GM18907 (cell line): ENCODE measurements at regions not wholly inside any gene's neighbourhood (a gene's known extent, or its start where the extent isn't known, plus 50 kb on each side); places are given as distances from the start of the nearest gene placed in this dataset.

ENCODE experiments used
- ATAC-seq: cut with Tn5 transposase; IDR thresholded peaks from one replicate; pipeline ENCODE4 v1.9.1; 2021; ENCODE audit warnings: mild to moderate bottlenecking, moderate library complexity; ENCODE audit not compliant: unreplicated experiment

DNA sequence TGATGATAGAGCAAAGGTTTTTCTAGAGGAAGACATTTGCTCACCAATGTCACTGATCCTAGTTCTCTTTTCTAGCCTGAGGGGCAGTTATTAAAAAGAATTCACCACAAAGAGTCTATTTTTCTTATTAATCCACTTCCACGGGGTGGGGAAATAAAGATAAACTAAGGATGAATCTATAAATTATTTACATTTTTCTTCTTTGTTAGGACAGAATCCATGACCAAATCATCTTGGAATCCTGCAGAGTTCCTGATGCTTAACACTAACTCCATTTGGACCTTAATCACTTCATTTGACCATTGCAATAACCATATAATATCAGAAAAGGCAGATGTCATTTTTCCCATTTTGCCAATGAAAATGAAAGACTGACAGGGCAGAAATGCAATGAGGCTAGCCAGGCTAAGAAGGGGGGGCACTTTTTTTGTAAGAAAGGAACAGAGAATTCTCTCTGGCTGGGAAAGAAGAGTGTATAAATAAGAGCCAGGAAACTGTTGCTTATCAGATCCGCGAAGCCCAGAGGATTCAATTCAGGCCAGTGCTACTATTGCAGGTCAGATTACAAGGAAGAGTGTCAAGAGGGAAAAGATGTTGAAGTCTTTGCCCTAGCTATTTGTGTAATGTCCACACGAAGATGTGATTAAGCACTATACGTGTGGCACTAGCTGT is 433.2 kb downstream of the TNS3 start:
- no peak for ATAC-seq

DNA sequence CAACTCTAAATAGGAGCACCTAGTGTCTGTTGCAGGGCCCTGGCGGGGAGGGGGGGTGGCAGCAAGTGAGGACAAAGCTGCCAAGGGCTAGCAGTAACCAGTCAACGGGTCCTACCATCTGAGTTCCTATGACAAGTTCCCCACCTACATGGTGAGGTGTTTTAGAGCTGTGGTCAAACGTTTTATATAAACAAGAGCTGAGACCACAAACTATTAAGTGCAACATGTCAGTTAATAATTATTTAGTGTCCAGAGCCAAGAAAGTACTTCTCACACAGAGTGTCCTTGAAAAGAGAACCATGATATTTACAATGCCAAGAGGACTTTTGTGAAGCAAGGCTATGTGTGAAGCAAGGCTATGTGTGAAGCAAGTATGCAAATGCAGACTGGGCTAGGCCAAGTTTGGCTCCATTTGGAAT is 434.7 kb downstream of the TNS3 start:
- ATAC-seq = peak; percentile 65

DNA sequence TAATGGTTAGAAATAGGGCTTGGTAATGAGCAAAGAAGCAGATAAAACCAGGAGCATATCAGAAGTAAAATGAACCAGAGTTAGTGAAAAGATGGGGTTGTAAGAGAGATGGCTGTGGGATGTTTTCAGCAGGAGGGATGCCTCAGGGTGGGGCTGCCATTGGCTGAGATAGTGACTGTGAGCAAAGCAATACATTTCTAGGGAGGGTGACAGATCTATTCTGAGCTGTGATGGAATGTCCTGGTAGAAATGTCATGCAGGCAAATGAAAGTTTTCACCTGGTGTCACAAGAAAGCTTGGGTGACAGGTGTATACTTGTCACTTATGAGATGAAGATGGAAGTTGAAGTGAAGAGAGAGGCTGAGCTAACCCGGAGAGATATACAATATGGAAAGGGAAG is 435.9 kb downstream of the TNS3 start:
- ATAC-seq = no peak

DNA sequence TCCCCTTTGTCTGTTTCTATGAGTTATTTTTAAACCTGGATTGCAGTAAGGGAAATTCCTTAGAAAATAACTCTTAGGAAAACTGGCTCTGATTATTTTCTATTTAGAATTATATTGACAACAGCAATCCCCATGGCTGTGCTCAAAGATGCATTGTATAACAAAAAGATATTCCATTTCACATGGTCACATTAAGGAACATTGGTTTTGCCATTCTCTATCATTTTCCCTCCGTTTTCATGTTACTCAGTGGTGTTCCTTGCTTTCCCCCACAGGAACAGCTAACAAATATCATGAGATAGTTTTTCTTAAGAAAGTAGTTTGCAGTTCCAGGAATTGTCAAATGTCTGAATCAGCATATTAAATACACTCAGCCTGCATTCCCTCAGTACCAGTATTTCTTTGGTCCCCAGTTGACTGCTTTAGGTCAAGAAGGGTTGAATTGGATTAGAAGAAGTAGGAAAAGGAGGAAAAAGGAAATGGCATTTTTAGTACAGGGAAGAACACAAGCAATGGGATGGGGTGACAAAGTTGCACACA is 436.7 kb downstream of the TNS3 start:
- no peak for ATAC-seq

DNA sequence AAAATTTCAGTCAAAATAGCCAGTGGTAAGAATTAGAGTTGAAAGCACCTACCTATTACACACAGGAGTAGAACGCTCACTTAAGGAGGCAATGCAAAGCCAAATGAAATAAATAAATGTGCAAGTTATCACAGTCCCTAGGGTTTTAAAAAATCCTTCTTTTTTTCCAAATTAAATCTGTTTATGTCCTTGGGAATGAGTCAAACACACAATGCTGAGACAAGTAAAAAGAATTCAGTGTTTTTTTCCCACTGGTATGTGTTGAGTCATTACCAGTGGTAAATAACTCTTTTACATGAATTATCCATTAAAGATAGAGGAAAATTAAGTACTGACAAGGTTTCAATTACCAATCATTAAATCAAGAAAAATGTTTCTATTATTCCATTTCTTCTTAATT is 438.6 kb downstream of the TNS3 start:
- no peak for ATAC-seq

DNA sequence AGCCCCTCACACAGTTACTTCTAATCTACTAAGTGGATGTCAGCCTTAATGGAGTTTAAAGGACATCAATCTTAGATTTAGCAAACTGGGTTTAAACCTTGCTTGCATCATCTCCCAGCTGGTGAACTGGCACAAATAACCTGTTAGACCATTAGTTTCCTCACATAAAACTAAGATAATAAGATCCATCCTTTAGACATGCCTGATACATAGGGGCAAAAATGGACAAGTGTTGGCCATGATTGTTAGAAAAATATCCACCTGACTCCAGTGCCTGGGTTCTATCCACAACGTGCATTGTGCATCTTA is 439.1 kb downstream of the TNS3 start:
- ATAC-seq = no peak

DNA sequence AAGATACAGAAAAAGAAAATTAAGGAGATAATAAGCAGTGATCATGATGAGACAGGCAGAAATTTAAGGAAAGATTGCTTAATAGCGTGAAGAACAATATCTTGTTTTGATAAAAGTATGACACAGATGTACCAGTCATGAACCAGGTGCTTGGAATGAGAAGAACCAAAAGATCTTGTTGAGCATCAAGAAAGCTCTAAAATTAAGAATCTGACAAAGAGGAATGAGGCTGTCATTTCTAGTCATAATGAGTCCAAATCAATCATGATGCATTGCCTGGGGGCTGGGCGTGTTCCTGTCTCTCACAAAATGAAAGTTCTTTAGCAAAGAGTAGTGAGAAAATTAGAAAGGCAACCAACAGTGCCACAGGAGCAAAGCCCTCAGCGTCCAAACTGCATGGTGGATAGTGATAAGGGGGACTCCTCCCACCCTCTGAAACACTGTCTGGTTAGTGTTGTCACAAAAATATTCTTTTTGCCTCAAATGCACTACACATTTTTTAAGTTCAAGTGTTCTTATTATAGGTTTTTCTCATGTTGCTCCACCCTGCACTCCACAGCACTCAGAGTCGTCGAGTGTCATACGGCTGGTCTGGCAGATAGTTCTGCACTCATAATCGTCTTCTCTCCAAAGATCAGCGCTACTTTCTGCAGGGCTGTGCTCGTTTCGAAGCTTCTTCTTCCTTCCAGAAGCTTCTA is 439.6 kb downstream of the TNS3 start:
- ATAC-seq = no peak

DNA sequence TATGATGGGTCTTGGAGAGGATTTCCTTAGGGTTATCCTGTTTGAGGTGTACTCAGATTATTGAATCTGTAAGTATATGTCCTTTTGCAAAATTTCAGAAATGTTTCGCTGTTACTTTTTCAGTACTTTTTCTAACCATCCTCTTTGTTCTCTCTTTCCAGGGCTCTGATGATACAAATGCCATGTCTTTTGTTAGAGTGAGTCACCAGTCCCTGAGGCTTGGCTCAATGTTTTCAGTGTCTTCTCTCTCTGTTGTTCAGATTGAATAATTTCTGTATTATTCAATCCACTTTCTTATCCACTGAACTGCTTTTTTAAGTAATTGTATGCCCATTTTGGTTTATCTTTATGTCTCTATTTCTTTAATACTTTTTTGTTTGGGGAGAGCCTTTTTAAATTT is 449.4 kb downstream of the TNS3 start:
- no peak for ATAC-seq

DNA sequence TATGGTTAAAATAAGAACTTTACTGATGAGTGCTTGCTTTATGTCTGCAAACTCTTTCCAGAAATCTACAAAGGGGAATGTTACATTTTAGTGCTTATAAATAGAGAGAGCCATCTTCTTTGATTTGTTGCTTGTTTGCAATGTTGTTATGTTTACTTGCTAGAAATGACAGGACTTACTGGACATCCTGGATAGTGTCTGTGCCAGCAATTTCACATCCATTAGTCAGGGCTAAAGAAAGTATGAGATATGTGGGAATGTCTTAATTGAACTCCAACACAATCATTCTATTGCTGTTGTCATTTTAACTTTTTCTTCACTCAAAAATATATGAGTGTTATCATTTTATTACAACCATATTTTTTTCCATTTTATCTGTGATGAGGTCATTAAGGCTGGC is 453.2 kb downstream of the TNS3 start:
- ATAC-seq = no peak

DNA sequence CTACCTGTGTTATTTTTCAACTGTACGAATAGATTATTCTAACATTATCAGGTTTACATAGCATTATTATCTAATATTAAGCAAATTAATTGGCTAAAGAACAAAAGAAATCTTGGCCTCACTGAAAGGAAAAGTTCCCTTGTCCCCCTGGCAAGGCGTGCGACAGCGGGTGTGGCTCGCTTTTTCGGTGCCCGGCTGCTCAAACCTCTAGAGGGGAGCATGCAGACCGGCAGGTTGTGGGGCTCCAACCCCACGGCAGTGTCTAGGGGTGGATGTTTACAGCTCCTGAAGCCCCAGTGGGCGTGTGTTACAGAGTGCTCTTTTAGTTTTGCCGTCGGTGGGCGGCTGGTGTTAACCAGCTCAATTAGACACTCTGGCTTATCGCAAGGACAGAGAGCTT is 456.4 kb downstream of the TNS3 start:
- no peak for ATAC-seq

DNA sequence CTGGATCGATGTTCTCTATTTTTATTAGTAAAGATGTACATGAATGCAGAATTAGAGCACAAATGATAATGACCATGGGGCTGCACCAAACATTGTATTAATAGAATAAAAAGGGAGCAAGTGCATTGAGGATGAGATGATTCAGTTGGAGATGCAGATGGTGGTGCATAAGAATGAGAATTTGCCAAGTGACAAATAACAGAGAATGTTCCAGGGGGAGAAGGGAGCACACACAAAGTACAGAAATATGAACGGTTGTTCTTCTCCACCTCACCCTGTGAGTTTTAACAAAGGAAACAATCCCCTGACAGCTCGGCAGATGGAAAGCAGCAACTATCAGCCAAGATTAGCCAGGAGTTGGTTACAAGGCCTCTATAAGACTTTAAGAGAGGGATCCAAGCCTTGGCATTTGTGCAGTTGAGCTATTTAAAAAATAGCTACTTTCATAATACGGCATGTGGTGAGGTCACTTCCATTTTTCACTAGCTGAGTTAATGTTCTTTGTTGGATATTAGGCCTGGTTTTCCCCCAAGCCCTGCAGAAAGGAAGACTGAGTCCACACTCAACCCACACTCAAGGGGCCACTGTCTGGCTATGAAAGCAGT is 462.5 kb downstream of the TNS3 start:
- no peak for ATAC-seq

DNA sequence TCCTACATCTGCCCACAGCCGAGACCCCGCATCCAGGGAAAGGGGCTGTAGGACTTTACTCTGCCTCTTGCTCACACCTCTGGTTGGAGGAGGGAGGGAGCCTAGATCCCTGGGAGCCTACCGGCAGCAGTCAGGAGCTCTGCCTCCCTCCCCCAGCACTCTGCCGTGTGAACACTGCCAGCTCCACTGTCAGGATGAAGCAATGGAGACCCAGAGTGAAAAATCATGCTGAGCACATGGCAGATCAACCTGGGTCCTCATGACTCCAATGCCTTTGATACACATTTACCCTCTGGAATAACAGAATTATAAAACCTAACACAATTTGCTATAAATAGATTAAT is 477.7 kb downstream of the TNS3 start:
- no peak for ATAC-seq

DNA sequence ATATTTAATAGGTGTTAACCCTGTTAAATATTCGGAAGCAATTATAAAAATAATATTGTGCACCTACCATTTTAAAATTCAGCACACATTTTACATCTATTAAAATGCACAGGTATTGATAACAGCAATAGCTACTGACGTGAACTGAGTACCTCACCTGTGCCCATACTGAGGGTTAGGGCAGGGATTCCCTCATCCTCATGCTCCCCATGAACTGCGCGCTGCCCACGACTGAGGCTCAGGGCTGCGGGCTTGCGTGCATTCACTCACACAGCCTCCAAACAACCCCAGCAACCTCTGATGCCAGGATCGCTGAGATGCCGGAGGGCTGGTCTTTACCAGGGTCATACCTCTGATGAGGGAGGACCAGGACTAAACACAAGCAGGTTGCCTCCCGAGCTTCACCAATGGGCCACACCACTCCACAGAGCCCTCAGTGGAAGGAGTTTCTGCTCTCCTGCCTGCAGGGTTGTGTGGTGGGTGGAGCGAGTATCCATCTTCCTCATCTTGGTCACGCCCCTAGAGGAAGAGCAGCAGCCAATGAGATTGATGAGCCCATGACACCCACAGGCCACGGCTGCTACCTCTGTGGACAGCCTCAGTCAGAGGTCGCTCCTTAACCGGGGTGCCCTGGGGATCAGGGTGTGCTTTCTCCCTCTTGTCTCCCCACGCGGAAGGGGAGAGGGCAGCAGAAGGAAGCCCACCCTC is 478.3 kb downstream of the TNS3 start:
- ATAC-seq = no peak

DNA sequence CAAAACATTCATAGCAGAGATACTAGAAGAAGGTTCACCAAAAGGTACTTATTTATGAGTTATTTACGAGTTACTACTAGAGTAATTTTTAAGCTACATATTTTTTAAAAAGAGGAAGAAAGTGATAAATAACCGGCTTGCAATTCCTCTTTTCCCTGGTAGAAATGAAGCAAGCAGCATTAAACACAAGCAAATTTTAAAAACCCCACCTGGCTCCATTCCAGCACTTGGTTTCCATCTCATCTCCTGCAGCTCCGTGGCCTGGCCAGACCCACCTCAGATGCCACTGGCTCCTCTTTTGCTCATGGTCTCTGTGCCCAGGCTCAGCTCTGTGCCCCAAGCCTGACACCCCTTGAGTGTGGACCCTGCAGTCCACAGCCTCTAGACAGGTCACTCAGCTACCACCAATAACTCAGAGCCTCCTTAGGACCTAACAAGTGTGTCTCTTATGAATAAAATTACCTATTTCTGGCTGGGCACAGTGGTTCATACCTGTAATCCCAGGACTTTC is 479.5 kb downstream of the TNS3 start:
- no peak for ATAC-seq

DNA sequence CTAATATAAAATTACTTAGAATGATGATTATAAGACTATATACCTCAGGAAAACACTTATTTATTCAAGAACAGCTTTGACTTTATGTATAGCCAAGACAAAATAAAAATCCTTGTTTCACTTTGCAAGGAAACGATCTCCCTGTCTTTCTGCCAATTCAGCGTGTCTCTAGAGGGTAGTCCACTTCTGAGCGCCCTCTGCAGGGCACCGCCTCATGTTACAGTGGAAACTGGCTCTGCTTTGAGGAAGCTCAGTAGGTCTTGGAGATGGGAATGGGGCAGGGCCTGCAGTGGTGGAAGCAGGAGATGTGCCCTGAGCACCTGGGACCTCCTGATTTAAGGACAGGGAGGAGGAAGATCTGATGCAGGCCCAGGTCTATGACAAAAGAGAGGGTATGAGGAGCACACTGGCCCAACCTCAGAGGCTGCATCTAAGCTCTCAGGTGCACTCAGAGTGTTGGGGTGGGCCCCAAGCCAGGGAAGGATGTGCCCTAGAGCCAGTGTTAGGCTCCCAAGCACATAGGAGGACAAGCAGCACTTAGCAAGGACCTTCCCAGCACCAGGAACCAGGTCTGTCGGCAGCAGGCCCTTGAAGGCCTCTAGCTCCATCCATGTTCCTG is 481.0 kb downstream of the TNS3 start:
- no peak for ATAC-seq

DNA sequence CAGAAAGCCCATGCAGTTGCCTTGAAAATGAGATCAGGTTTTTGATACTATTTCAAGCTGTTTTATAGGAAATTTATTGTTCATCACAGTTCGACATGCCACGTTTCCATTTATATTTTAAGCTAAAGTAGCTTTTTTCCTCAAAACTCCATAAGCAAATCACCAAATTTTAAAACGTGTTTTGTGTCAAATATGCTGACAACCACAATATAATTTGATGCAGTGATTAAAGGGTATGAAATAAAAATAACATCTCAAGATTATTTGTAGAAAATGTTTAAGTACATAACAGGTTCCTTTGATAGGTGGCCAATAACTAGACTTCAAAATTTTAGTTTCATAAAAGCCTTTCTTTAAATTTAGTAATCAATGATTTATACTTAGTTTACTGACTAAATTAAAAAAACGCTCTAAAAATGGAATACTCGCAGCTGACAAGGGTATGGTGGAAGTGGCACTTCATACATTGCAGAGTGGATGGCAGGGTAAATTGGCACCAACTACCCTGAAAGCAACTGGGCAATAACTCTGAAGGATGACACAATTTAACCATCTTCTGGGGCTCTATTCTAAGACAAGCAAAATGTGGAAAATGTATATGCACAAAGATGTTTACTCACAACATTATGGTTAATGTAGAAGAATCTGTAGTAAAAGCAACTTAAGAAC is 481.6 kb downstream of the TNS3 start:
- ATAC-seq = no peak

DNA sequence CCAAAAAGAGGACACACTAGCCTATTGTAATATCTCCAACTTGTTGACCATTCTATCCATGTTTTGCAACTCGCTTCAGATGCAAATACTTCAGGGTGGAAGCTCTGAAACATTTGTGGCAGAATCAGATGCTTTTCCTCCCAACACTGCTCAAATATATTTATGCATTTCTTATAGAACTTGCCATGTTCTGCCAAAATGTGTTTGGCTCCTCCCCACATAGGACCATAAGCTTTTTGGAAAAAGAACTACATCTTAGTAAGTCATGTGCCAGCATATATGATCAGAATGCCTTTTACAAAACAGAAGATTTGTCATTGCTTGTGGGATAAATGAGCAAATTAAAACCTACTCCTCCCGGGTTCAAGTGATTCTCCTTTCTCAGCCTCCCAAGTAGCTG is 484.5 kb downstream of the TNS3 start:
- no peak for ATAC-seq

DNA sequence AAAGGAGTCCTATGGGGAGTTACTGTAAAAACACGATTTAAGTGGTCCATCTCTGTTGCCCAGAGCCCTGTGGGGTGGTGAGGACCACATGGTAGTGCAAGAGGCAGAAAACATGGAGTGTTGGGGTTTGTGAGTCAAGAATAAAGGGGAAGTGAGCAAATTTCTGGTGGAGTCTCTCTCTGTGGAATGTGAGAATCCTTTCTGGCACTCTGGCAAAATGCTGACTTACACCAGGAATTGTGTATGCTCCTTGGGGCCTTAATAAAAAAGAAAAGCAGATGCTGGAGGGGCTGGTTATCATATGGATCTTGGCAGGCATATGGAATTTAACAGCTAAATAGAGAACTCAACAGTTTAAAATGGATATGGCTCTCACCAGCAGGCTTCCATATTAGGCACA is 486.0 kb downstream of the TNS3 start:
- ATAC-seq = no peak

DNA sequence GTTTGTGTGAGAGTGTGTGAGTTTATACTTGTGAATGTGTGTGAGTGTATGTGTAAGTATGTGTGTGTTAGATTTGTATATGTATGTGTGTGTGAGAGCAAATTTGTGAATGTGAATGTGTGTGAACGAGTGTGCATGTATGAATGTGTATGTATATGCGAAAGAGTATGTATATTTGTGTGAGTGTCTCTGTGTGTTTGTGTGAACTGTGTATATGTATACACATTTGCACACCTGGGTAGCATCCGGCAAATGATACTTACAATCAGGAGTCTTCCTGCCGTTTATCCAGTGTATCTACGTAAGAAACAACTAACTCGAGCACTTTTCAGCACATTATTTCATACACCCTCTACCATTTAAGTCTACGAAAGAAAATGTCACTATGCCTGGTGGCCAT is 487.4 kb downstream of the TNS3 start:
- no peak for ATAC-seq

DNA sequence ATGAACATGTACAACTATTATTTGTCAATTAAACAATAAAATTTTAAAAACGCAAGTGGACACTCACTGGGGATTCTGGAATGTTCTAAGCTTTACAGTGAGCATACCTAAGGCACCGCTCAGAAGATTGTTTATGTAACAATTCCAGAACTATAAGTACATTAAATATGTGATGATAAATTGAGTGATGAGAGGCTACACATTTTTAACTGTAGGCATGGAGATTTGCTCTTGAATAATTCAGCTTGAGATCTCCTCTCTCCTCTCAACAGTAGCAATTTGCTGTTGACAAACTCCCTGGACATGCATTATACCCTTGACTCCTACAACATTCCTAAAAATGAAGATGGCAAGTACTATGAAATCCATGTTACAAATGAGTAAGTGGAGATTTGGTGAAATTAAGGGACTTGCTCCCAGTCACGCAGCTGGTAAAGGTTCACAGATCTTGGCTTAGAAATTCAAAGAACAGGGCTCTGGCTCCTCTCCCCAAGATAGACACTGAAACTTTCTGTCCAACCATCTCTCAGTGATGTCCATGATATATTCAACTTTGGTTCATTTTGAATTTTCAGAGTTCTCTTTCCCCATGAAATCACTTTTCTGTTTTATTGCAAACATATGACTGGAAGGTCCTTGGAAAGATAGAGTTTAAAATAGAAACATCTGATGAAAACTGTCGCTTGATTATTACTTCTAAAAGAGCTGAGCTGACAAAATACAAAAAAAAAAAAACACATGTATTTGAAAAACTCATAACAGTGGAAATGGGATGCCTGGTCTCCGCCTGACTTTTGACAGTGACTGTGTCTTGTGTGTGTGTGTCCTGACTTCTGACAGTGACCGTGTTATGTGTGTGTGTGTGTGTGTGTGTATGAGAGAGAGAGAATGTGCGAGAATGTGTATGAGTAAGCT is 488.3 kb downstream of the TNS3 start:
- no peak for ATAC-seq
